ENCODE measurements at regions not wholly inside any gene's neighbourhood (a gene's known extent, or its start where the extent isn't known, plus 50 kb on each side); places are given as distances from the start of the nearest gene placed in this dataset.
A peak's percentile ranks its signal among the peaks of the same experiment; 100 is the strongest.

DNA sequence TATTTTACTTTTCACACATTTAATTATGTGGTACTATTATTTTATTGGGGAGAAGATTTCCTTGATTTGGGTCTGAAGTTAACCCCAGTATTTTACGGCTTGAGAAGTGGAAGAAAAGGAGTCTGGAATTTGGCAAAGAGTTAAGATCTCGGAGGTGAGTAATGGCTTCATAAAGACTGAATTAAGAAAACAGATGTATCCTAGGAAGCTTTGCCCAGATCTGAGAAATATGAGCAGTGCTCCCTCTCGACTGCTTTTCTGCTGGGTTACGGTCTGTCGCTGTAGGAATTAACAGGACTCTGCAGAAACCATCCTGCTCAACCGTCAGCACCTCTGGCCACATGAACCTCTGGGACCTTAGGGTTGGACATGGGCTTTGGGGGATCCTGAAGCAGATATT is 163.6 kb upstream of the NDN start:
- no peaks in the 10 kb centered on the region for H3K9me3 ChIP-seq (ENCODE audit: control insufficient read depth, insufficient read depth, low read depth, low read length)
- H4K20me1 ChIP-seq (ENCODE audit: control insufficient read depth, extremely low read depth, insufficient read depth, low read length), result no peaks in the 10 kb centered on the region
- H3K4me2 ChIP-seq (ENCODE audit: extremely low read depth, insufficient read depth, low read length), result no peak overlapping the region
- DNase-seq (ENCODE audit: low read depth in 2 of 2), result no peak
- H3K79me2 ChIP-seq (ENCODE audit: control insufficient read depth, insufficient read depth, low read length), result no peaks in the 10 kb centered on the region
- H3K4me1 ChIP-seq (ENCODE audit: control insufficient read depth, extremely low read depth, insufficient read depth, low read length), result no peaks in the 10 kb centered on the region
- no peaks in the 10 kb centered on the region for H3K27me3 ChIP-seq (ENCODE audit: control insufficient read depth, insufficient read depth, low read length)
- no peak overlapping the region for H3K4me3 ChIP-seq (replicated peaks in 1 of 4; ENCODE audit: control extremely low read depth in 1 of 4, insufficient read depth in 1 of 4, low read depth in 3 of 4, low read length in 4 of 4)
- H3K27ac ChIP-seq (ENCODE audit: insufficient read depth, low read length), result no peak overlapping the region
- H3K36me3 ChIP-seq (ENCODE audit: control insufficient read depth, insufficient read depth, low read length), result no peaks in the 10 kb centered on the region
- TF ChIP-seq, protein P1, sequence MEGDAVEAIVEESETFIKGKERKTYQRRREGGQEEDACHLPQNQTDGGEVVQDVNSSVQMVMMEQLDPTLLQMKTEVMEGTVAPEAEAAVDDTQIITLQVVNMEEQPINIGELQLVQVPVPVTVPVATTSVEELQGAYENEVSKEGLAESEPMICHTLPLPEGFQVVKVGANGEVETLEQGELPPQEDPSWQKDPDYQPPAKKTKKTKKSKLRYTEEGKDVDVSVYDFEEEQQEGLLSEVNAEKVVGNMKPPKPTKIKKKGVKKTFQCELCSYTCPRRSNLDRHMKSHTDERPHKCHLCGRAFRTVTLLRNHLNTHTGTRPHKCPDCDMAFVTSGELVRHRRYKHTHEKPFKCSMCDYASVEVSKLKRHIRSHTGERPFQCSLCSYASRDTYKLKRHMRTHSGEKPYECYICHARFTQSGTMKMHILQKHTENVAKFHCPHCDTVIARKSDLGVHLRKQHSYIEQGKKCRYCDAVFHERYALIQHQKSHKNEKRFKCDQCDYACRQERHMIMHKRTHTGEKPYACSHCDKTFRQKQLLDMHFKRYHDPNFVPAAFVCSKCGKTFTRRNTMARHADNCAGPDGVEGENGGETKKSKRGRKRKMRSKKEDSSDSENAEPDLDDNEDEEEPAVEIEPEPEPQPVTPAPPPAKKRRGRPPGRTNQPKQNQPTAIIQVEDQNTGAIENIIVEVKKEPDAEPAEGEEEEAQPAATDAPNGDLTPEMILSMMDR (conservative IDR thresholded peaks at IDR 0.05 in 1 of 2, IDR thresholded peaks at IDR 0.05 in 1 of 2; ENCODE audit: low read depth in 1 of 2, low read length in 2 of 2), result no peak
- TF ChIP-seq EZH2 (IDR thresholded peaks at IDR 0.05; ENCODE audit: low read length, missing control alignments), result no peak
- no peak overlapping the region for H2AFZ ChIP-seq (ENCODE audit: low read length)
- no peak overlapping the region for H3K9ac ChIP-seq (ENCODE audit: insufficient read depth, low read length)

DNA sequence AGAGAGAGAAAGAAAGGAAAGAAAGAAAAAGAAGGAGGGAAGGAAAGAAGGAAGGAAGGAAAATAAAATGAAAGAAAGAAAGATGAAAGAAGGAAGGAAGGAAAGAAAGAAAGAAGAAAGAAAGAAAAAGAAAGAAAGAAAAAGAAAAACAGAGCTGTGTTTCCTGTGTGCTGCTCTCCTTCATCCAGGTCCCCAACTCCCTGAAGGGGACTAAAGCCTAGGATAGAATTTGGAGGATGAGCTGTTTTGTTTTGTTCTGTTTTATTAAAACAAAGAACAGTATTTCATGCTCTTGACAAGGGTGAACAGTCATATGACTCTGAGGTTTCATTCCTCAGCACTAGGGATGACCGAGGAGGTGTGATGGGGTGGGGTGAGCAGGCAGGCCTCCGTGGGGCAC is 164.8 kb upstream of the NDN start:
- no peak overlapping the region for H3K4me3 ChIP-seq (replicated peaks in 1 of 4; ENCODE audit: control extremely low read depth in 1 of 4, insufficient read depth in 1 of 4, low read depth in 3 of 4, low read length in 4 of 4)
- H4K20me1 ChIP-seq (ENCODE audit: control insufficient read depth, extremely low read depth, insufficient read depth, low read length), result no peaks in the 10 kb centered on the region
- H3K9me3 ChIP-seq (ENCODE audit: control insufficient read depth, insufficient read depth, low read depth, low read length), result no peaks in the 10 kb centered on the region
- H3K27me3 ChIP-seq (ENCODE audit: control insufficient read depth, insufficient read depth, low read length), result no peaks in the 10 kb centered on the region
- no peak overlapping the region for H3K4me2 ChIP-seq (ENCODE audit: extremely low read depth, insufficient read depth, low read length)
- H2AFZ ChIP-seq (ENCODE audit: low read length), result no peak overlapping the region
- H3K36me3 ChIP-seq (ENCODE audit: control insufficient read depth, insufficient read depth, low read length), result no peaks in the 10 kb centered on the region
- no peak for TF ChIP-seq EZH2 (IDR thresholded peaks at IDR 0.05; ENCODE audit: low read length, missing control alignments)
- TF ChIP-seq, protein P1 (conservative IDR thresholded peaks at IDR 0.05 in 1 of 2, IDR thresholded peaks at IDR 0.05 in 1 of 2; ENCODE audit: low read depth in 1 of 2, low read length in 2 of 2), result no peak
- H3K27ac ChIP-seq (ENCODE audit: insufficient read depth, low read length), result no peak overlapping the region
- H3K4me1 ChIP-seq (ENCODE audit: control insufficient read depth, extremely low read depth, insufficient read depth, low read length), result no peaks in the 10 kb centered on the region
- no peaks in the 10 kb centered on the region for H3K79me2 ChIP-seq (ENCODE audit: control insufficient read depth, insufficient read depth, low read length)
- no peak for DNase-seq (ENCODE audit: low read depth in 2 of 2)
- no peak overlapping the region for H3K9ac ChIP-seq (ENCODE audit: insufficient read depth, low read length)

DNA sequence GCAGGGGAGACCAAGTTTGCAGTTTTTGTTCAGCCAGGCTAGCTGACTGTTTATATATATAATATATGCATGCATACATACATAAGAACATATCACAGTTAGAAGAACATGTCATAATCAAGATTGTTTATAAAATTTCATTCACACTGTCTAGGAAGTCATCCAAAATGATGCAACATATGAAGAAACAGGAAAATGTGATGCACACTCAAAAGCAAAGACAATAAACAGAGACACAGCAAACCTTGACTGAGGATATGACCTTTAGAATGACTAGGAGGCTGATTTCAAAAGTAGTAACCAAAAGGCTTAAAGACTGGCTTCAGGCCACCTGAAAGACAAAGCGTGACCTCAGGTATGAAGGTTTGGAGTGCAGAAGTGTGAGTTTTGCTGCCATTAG is 166.2 kb upstream of the NDN start:
- no peaks in the 10 kb centered on the region for H3K4me1 ChIP-seq (ENCODE audit: control insufficient read depth, extremely low read depth, insufficient read depth, low read length)
- TF ChIP-seq, protein P1 (conservative IDR thresholded peaks at IDR 0.05 in 1 of 2, IDR thresholded peaks at IDR 0.05 in 1 of 2; ENCODE audit: low read depth in 1 of 2, low read length in 2 of 2), result no peak
- no peak for TF ChIP-seq EZH2 (IDR thresholded peaks at IDR 0.05; ENCODE audit: low read length, missing control alignments)
- H2AFZ ChIP-seq (ENCODE audit: low read length), result no peak overlapping the region
- H3K9ac ChIP-seq (ENCODE audit: insufficient read depth, low read length), result no peak overlapping the region
- no peaks in the 10 kb centered on the region for H4K20me1 ChIP-seq (ENCODE audit: control insufficient read depth, extremely low read depth, insufficient read depth, low read length)
- peak in 1 of 2 donors; percentile 50 for DNase-seq (ENCODE audit: low read depth in 2 of 2)
- H3K27ac ChIP-seq (ENCODE audit: insufficient read depth, low read length), result no peak overlapping the region
- no peaks in the 10 kb centered on the region for H3K79me2 ChIP-seq (ENCODE audit: control insufficient read depth, insufficient read depth, low read length)
- H3K4me2 ChIP-seq (ENCODE audit: extremely low read depth, insufficient read depth, low read length), result no peak overlapping the region
- H3K9me3 ChIP-seq (ENCODE audit: control insufficient read depth, insufficient read depth, low read depth, low read length), result no peaks in the 10 kb centered on the region
- no peaks in the 10 kb centered on the region for H3K27me3 ChIP-seq (ENCODE audit: control insufficient read depth, insufficient read depth, low read length)
- no peak overlapping the region for H3K4me3 ChIP-seq (replicated peaks in 1 of 4; ENCODE audit: control extremely low read depth in 1 of 4, insufficient read depth in 1 of 4, low read depth in 3 of 4, low read length in 4 of 4)
- H3K36me3 ChIP-seq (ENCODE audit: control insufficient read depth, insufficient read depth, low read length), result no peaks in the 10 kb centered on the region

Data from fibroblast of lung (primary cell).